K562 (cell line): ENCODE measurements at regions not wholly inside any gene's neighbourhood (a gene's known extent, or its start where the extent isn't known, plus 50 kb on each side); places are given as distances from the start of the nearest gene placed in this dataset.

Experiments used
- ATAC-seq: fragments of 200-7000 bp; cut with Tn5 transposase; 3 replicates; pipeline ENCODE4 v1.9.1; 2020; ENCODE audit warnings: moderate library complexity
- BruUV-seq: library from RNA; stranded (reverse); fragments of 400-500 nt; replicated peaks from 2 replicates; lab custom pipeline; 2021; lab: Mats Ljungman, UMichigan
- CTCF ChIA-PET: fragments of 300-600 bp; formaldehyde crosslinking; extraction: SDS; loops from one replicate; lab custom pipeline; 2021; ENCODE audit warnings: low intra/inter-chr PET ratio; lab: Yijun Ruan, JAX
- POLR2A ChIA-PET: fragments of 300-600, 350-650 bp; sonication (Branson Sonifier 250); formaldehyde crosslinking; extraction: SDS; loops from one replicate; lab custom pipeline; 2021; ENCODE audit warnings: antibody characterized with exemption, inconsistent platforms; lab: Yijun Ruan, JAX
- DNase-seq, 4 experiments: peaks; one replicate each; pipeline versions ENCODE4 v3.0.0 to v3.0.0-alpha.2; 2011 to 2018; ENCODE audit warnings: low spot score in 3 of 4, mixed read lengths in 3 of 4; ENCODE audit errors: extremely low read depth in 1 of 4
- FAIRE-seq: peaks from 2 replicates; lab custom pipeline; 2011; peaks lifted over from hg19 to GRCh38; lab: Jason Lieb, UNC
- H2AFZ ChIP-seq: 2 replicates; pipeline ENCODE4 v1.6.0; 2011; ENCODE audit warnings: low read depth, low read length, control low read depth, inconsistent platforms
- H3K27ac ChIP-seq: fragments of 200-600 bp; 3 replicates; pipeline ENCODE4 v1.8.0; 2011; ENCODE audit warnings: low read depth, mild to moderate bottlenecking, control low read depth, inconsistent platforms, low read length, moderate library complexity, mixed read lengths; ENCODE audit errors: extremely low read depth
- H3K27me3 ChIP-seq, 2 experiments: fragments of 300-600 bp in 1 of 2; 2 replicates in 1 of 2; 3 replicates in 1 of 2; pipeline versions ENCODE4 v1.6.0 to v1.8.0; 2011; ENCODE audit warnings: inconsistent platforms in 2 of 2, low read length in 2 of 2, mild to moderate bottlenecking in 1 of 2, mixed read lengths in 1 of 2, moderate library complexity in 1 of 2; ENCODE audit not compliant: control insufficient read depth in 2 of 2, insufficient read depth in 2 of 2
- H3K36me3 ChIP-seq: fragments of 300-600 bp; 3 replicates; pipeline ENCODE4 v1.8.0; 2011; ENCODE audit warnings: mild to moderate bottlenecking, low read length, inconsistent platforms; ENCODE audit not compliant: control insufficient read depth, insufficient read depth
- H3K4me1 ChIP-seq, 2 experiments: fragments of 200-600 bp in 1 of 2; replicated peaks in 1 of 2; 2 replicates in 1 of 2; 3 replicates in 1 of 2; pipeline versions ENCODE4 v1.5.1 to v1.8.0; 2011; ENCODE audit warnings: inconsistent platforms in 2 of 2, low read length in 2 of 2, mild to moderate bottlenecking in 1 of 2, mixed read lengths in 1 of 2, moderate library complexity in 1 of 2; ENCODE audit not compliant: control insufficient read depth in 2 of 2, insufficient read depth in 2 of 2
- H3K4me2 ChIP-seq: 2 replicates; pipeline ENCODE4 v1.6.1; 2011; ENCODE audit warnings: low read length, control low read depth, inconsistent platforms, mixed read lengths; ENCODE audit not compliant: insufficient read depth
- H3K4me3 ChIP-seq: fragments of 200-600 bp; sonication (generic), shearing (Covaris generic); 2 replicates; pipeline ENCODE4 v1.5.1; 2016; ENCODE audit warnings: control low read depth, inconsistent platforms
- H3K79me2 ChIP-seq: fragments of 200-600 bp; 3 replicates; pipeline ENCODE4 v1.8.0; 2011; ENCODE audit warnings: low read length, inconsistent platforms; ENCODE audit not compliant: control insufficient read depth, insufficient read depth
- H3K9ac ChIP-seq, 2 experiments: 2 replicates each; pipeline versions ENCODE4 v1.6.0 to v1.6.1; 2011; ENCODE audit warnings: low read depth in 2 of 2, low read length in 2 of 2, control low read depth in 1 of 2, inconsistent platforms in 1 of 2, mild to moderate bottlenecking in 1 of 2, mixed read lengths in 1 of 2; ENCODE audit not compliant: insufficient read depth in 1 of 2
- H3K9me1 ChIP-seq: one replicate; pipeline ENCODE4 v1.6.0; 2011; ENCODE audit warnings: inconsistent platforms, mild to moderate bottlenecking, low read length, moderate library complexity; ENCODE audit not compliant: control insufficient read depth, insufficient read depth
- H3K9me3 ChIP-seq: replicated peaks from 2 replicates; pipeline ENCODE4 v1.5.1; 2011; ENCODE audit warnings: low read depth, low read length, inconsistent platforms; ENCODE audit not compliant: control insufficient read depth, insufficient read depth
- H4K20me1 ChIP-seq: replicated peaks from 2 replicates; pipeline ENCODE4 v1.6.1; 2011; ENCODE audit warnings: low read length, inconsistent platforms, mixed read lengths; ENCODE audit not compliant: control insufficient read depth, insufficient read depth
- ARID1B ChIP-seq: fragments of 450-650 bp; IDR thresholded peaks from 2 replicates; pipeline ENCODE4 v1.6.1; 2016; ENCODE audit warnings: antibody characterized with exemption, mild to moderate bottlenecking, inconsistent platforms
- CREM ChIP-seq: IDR thresholded peaks from 2 replicates; pipeline ENCODE4 v1.6.1; 2014; ENCODE audit warnings: antibody characterized with exemption, low read depth
- FIP1L1 ChIP-seq: fragments of 200-400 bp; formaldehyde crosslinking; IDR thresholded peaks from 2 replicates; pipeline ENCODE4 v1.6.1; 2018; ENCODE audit warnings: mild to moderate bottlenecking, low read depth, low read length; ENCODE audit not compliant: poor library complexity, severe bottlenecking
- HMG20A ChIP-seq: fragments of 450-650 bp; formaldehyde crosslinking; conservative IDR thresholded peaks from 2 replicates; pipeline ENCODE4 v1.4.0; 2020; ENCODE audit warnings: mild to moderate bottlenecking, mixed read lengths
- IRF2 ChIP-seq: sonication (generic); formaldehyde crosslinking; IDR thresholded peaks from 2 replicates; pipeline ENCODE4 v1.8.1; 2022; ENCODE audit warnings: mild to moderate bottlenecking, missing genetic modification reagents
- NFYB ChIP-seq: IDR thresholded peaks from 2 replicates; pipeline ENCODE4 v1.6.1; 2011; ENCODE audit warnings: mild to moderate bottlenecking, moderate library complexity; ENCODE audit not compliant: insufficient read length; ENCODE audit errors: extremely low read depth
- NR3C1 ChIP-seq: sonication (generic); formaldehyde crosslinking; IDR thresholded peaks from 2 replicates; pipeline ENCODE4 v1.8.1; 2022; ENCODE audit warnings: missing genetic modification reagents
- PHB ChIP-seq: fragments of 250-450 bp; sonication (Bioruptor Pico); IDR thresholded peaks from 2 replicates; pipeline ENCODE4 v1.5.0; 2021
- SMC3 ChIP-seq: conservative IDR thresholded peaks from 2 replicates; pipeline ENCODE4 v1.6.1; 2011; ENCODE audit warnings: low read depth, low read length, improper control_type of control experiment; ENCODE audit not compliant: insufficient read depth
- TEAD4 ChIP-seq, 2 experiments: sonication (generic) in 1 of 2; formaldehyde crosslinking in 1 of 2; IDR thresholded peaks; 2 replicates each; pipeline versions ENCODE4 v1.6.1 to v1.8.0; 2012 to 2022; ENCODE audit warnings: borderline replicate concordance in 1 of 2, inconsistent platforms in 1 of 2, low read length in 1 of 2, mild to moderate bottlenecking in 1 of 2, missing genetic modification reagents in 1 of 2
- TRIM28 ChIP-seq: fragments of 450-650 bp; IDR thresholded peaks from 2 replicates; pipeline ENCODE4 v1.6.1; 2017
- ZBTB34 ChIP-seq: fragments of 250-450 bp; sonication (Bioruptor Pico); IDR thresholded peaks from 2 replicates; pipeline ENCODE4 v1.8.0; 2021; ENCODE audit warnings: mild to moderate bottlenecking, moderate library complexity
- ZNF165 ChIP-seq: fragments of 250-450 bp; sonication (Bioruptor Pico); IDR thresholded peaks from 2 replicates; pipeline ENCODE4 v1.4.0; 2020; ENCODE audit warnings: borderline replicate concordance
- ZNF24 ChIP-seq: fragments of 450-650 bp; IDR thresholded peaks from 2 replicates; pipeline ENCODE4 v1.6.1; 2016
- ZNF609 ChIP-seq: sonication (generic); formaldehyde crosslinking; IDR thresholded peaks from 2 replicates; pipeline ENCODE4 v1.8.1; 2023; ENCODE audit warnings: missing genetic modification reagents, mild to moderate bottlenecking, borderline replicate concordance
- WGBS: fragments of 100-300 bp; shearing (Covaris generic); methylation state at CpG from one replicate; pipeline ENCODE4 v1.1.6; 2016; ENCODE audit warnings: low coverage, mixed read lengths; ENCODE audit not compliant: insufficient coverage; ENCODE audit errors: missing lambda C conversion rate; 5-methylcytosine and 5-hydroxymethylcytosine counted together
- in situ Hi-C: fragments of 300-500 bp; cut with MboI; formaldehyde crosslinking; loops from 4 replicates; pipeline ENCODE4 v1.15.0; 2018; ENCODE audit warnings: inconsistent platforms, mixed read lengths
- intact Hi-C: fragments of 100-400 bp; cut with micrococcal nuclease; formaldehyde crosslinking; loops from 2 replicates; pipeline ENCODE4 v1.14.2; 2022

DNA sequence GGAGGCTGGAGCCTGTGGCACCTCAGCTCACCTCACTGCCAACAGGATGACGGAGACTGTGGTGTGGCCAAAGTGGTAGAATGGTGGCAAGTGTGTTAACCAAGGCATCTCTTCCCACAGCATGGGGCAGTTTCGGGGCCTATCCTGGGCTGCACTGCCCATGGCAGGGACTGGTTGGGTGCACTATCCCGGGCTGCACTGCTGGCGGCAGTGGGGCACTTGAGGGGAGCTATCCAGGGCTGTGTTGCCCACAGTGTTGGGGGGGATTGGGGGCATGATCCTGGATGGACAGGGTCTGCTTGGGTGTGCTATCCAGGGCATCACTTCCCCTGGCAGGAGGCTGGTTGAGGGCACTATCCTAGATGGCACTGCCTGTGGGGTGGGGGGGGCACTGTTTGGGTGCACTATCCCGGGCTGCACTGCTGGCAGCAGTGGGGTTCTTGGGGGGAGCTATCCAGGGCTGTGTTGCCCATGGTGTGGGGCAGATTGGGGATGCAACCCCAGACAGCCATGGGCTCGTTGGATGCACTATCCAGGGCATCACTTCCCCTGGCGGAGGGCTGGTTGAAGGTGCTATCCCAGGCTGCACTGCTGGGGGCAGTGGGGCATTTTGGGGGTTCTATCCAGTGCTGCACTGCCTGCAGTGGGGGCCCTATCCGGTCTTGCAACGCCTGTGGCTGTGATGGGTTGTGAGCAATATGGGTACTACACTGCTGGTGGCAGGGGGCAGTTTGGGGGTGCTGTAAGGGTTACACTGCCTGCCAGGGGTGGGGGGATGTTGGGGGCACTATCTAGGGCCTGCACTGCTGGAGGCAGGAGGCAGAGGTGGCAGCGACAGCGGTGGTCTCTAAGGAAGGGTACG, 129.7 kb downstream of the ZNF248 start:
- Histone ChIP-seq H3K4me3 (no peak overlapping the region), H4K20me1 (no peaks in the 10 kb centered on the region), H3K27ac (no peak overlapping the region), H3K27me3 (no peaks in the 10 kb centered on the region)
- under 1% methylated on average over 12 of the region's 12 CpGs for WGBS
- DNase-seq (no peak), FAIRE-seq (no peak)
- TF ChIP-seq ZNF24, result no peak
- TF ChIP-seq NR3C1, result no peak
- no peak for TF ChIP-seq SMC3
- TF ChIP-seq TEAD4 (IDR thresholded peaks at IDR 0.05; ENCODE audit: low read length), result no peak
- no peak for TF ChIP-seq TEAD4 (CRISPR knock-in tag; IDR thresholded peaks at IDR 0.05; ENCODE audit: borderline replicate concordance)
- TF ChIP-seq CREM, result no peak
- TF ChIP-seq ZBTB34 (CRISPR knock-in tag), result no peak
- no peak for TF ChIP-seq NFYB
- TF ChIP-seq FIP1L1, result no peak
- TF ChIP-seq ARID1B, result no peak
- TF ChIP-seq TRIM28, result no peak
- no peak for TF ChIP-seq ZNF165 (CRISPR knock-in tag)
- TF ChIP-seq ZNF609 (CRISPR knock-in tag), result no peak
- TF ChIP-seq HMG20A (CRISPR knock-in tag), result no peak
- no peak for TF ChIP-seq IRF2 (CRISPR knock-in tag)
- no peak for TF ChIP-seq PHB
- TF ChIP-seq, all 486 proteins: peak for 0
- H3K9me1 ChIP-seq, result no peaks in the 10 kb centered on the region
- H3K79me2 ChIP-seq, result no peaks in the 10 kb centered on the region
- peaks cover 0 to 4% of the 10 kb centered on the region in 2 experiments; a peak in 1 of 5 replicates for H3K4me1 ChIP-seq
- no peak overlapping the region for H3K4me2 ChIP-seq
- BruUV-seq, result no TSS peak
- intact Hi-C loops, result no loop called here
- ChIA-PET POLR2A (no interaction called here), CTCF (no interaction called here)
- no peak overlapping the region for H3K9ac ChIP-seq
- H3K36me3 ChIP-seq, result no peaks in the 10 kb centered on the region
- ATAC-seq, result no peak
- H3K9me3 ChIP-seq, result no peaks in the 10 kb centered on the region
- no peak overlapping the region for H2AFZ ChIP-seq
- in situ Hi-C loops, result no loop called here
